MM.1S (cell line): ENCODE measurements at regions not wholly inside any gene's neighbourhood (a gene's known extent, or its start where the extent isn't known, plus 50 kb on each side); places are given as distances from the start of the nearest gene placed in this dataset.

ENCODE experiments used
- DNase-seq: peaks from one replicate; pipeline ENCODE4 v3.0.0-alpha.2; 2015
- H2AFZ ChIP-seq: fragments of 300-600 bp; sonication (generic); 2 replicates; pipeline ENCODE4 v1.6.0; 2016; ENCODE audit warnings: antibody characterized with exemption, low read length
- H3F3A ChIP-seq: fragments of 300-600 bp; sonication (generic); 2 replicates; pipeline ENCODE4 v1.6.1; 2016; ENCODE audit warnings: mild to moderate bottlenecking, antibody characterized with exemption, low read length, moderate library complexity, mixed read lengths; ENCODE audit not compliant: insufficient read depth
- H3K27ac ChIP-seq: fragments of 300-600 bp; sonication (generic); 2 replicates; pipeline ENCODE4 v1.5.1; 2016; ENCODE audit warnings: mild to moderate bottlenecking, low read length
- H3K27me3 ChIP-seq: fragments of 300-600 bp; sonication (generic); replicated peaks from 2 replicates; pipeline ENCODE4 v1.6.0; 2016; ENCODE audit warnings: low read length; ENCODE audit not compliant: insufficient read depth
- H3K36me3 ChIP-seq: fragments of 300-600 bp; sonication (generic); replicated peaks from 2 replicates; pipeline ENCODE4 v1.6.1; 2016; ENCODE audit warnings: mild to moderate bottlenecking, low read length, mixed read lengths; ENCODE audit not compliant: insufficient read depth
- H3K4me1 ChIP-seq: fragments of 300-600 bp; sonication (generic); 2 replicates; pipeline ENCODE4 v1.6.1; 2016; ENCODE audit warnings: low read length, mixed read lengths
- H3K4me2 ChIP-seq: fragments of 300-600 bp; sonication (generic); 2 replicates; pipeline ENCODE4 v1.6.0; 2016; ENCODE audit warnings: low read depth, low read length
- H3K4me3 ChIP-seq: fragments of 300-600 bp; sonication (generic); 2 replicates; pipeline ENCODE4 v1.5.1; 2016; ENCODE audit warnings: low read length, mixed read lengths
- H3K79me2 ChIP-seq: fragments of 300-600 bp; sonication (generic); 2 replicates; pipeline ENCODE4 v1.6.1; 2016; ENCODE audit warnings: mixed run types, low read length, mixed read lengths
- H3K9ac ChIP-seq: fragments of 300-600 bp; sonication (generic); 2 replicates; pipeline ENCODE4 v1.6.1; 2016; ENCODE audit warnings: low read length, mixed read lengths
- H3K9me2 ChIP-seq: fragments of 300-600 bp; sonication (generic); replicated peaks from 2 replicates; pipeline ENCODE4 v1.6.1; 2016; ENCODE audit warnings: mild to moderate bottlenecking, low read length, mixed read lengths; ENCODE audit not compliant: insufficient read depth
- H3K9me3 ChIP-seq: fragments of 300-600 bp; sonication (generic); replicated peaks from 2 replicates; pipeline ENCODE4 v1.6.1; 2016; ENCODE audit warnings: mild to moderate bottlenecking, low read length, mixed read lengths; ENCODE audit not compliant: insufficient read depth
- H4K20me1 ChIP-seq: fragments of 300-600 bp; sonication (generic); 2 replicates; pipeline ENCODE4 v1.6.1; 2016; ENCODE audit warnings: mild to moderate bottlenecking, low read length, moderate library complexity, mixed read lengths; ENCODE audit not compliant: insufficient read depth
- CTCF ChIP-seq: fragments of 300-600 bp; sonication (generic); IDR thresholded peaks from 2 replicates; pipeline ENCODE4 v1.5.1; 2016; ENCODE audit warnings: antibody characterized with exemption, low read length, mixed read lengths
- EZH2 ChIP-seq: fragments of 300-600 bp; sonication (generic); optimal IDR thresholded peaks from 2 replicates; pipeline ENCODE3; 2017; ENCODE audit warnings: low read depth, mild to moderate bottlenecking, antibody characterized with exemption, low read length, mixed read lengths
- EZH2phosphoT487 ChIP-seq: fragments of 300-600 bp; sonication (generic); IDR thresholded peaks from 2 replicates; pipeline ENCODE4 v1.6.1; 2018; ENCODE audit warnings: antibody characterized with exemption, low read length

DNA sequence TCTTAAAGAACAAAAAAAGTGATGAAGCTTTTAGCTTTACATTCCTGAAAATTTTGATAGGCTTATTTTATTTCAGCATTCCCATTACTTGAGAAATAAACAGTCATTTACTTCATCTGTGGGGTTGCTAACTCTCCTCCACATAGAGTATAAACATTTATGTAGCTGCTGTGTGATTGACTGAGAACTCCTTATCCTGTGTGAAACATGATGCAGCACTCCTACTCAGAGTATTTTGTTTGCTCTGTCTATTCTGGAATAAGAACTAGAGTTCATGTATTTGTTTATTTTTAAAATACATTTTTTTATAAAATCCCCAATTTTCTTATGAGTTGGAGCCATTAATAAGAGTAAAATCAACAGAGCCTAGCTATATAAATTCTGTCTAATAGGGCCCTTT lies 318.7 kb upstream of the SPAG17 start:
- DNase-seq, result no peak
- no peaks in the 10 kb centered on the region for H3K27me3 ChIP-seq
- H3K9me3 ChIP-seq, result no peaks in the 10 kb centered on the region
- no peak overlapping the region for H3K4me2 ChIP-seq
- H4K20me1 ChIP-seq, result no peaks in the 10 kb centered on the region
- H3K4me1 ChIP-seq, result no peaks in the 10 kb centered on the region
- no peak overlapping the region for H2AFZ ChIP-seq
- no peaks in the 10 kb centered on the region for H3K9me2 ChIP-seq
- H3K27ac ChIP-seq, result no peak overlapping the region
- TF ChIP-seq CTCF (no peak), EZH2 (no peak), EZH2phosphoT487 (no peak)
- H3K9ac ChIP-seq, result no peak overlapping the region
- no peak overlapping the region for H3K4me3 ChIP-seq
- H3K79me2 ChIP-seq, result no peaks in the 10 kb centered on the region
- H3K36me3 ChIP-seq, result no peaks in the 10 kb centered on the region
- no peaks in the 10 kb centered on the region for H3F3A ChIP-seq

DNA sequence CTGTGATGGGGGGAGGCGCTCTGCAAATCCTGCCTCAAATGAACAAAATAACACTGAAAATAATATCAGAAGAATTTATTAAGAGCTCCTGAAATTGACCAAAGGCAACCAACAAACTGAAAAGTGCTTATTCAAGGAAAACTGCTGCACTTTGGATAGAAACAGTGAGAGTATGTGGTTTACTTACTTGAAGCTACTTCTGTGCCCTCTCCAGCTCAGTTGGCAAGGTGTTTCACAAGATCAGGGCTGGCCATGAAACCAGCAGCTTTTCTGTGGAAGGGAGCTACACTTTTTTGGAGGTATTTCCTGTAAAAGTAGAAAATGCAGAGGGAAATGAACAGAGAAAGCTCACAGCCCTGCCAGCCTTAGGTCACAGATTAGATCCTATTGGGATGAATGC lies 310.0 kb upstream of the SPAG17 start:
- TF ChIP-seq EZH2phosphoT487, result no peak
- no peak for TF ChIP-seq CTCF
- no peak for TF ChIP-seq EZH2
- Histone ChIP-seq H3K27ac (no peak overlapping the region), H3K27me3 (no peaks in the 10 kb centered on the region), H3K9ac (no peak overlapping the region), H3K4me1 (no peaks in the 10 kb centered on the region), H3F3A (no peaks in the 10 kb centered on the region), H2AFZ (no peak overlapping the region), H3K36me3 (no peaks in the 10 kb centered on the region), H3K9me3 (no peaks in the 10 kb centered on the region), H3K4me3 (no peak overlapping the region), H3K4me2 (no peak overlapping the region), H3K9me2 (no peaks in the 10 kb centered on the region), H3K79me2 (no peaks in the 10 kb centered on the region), H4K20me1 (no peaks in the 10 kb centered on the region)
- DNase-seq, result no peak

DNA sequence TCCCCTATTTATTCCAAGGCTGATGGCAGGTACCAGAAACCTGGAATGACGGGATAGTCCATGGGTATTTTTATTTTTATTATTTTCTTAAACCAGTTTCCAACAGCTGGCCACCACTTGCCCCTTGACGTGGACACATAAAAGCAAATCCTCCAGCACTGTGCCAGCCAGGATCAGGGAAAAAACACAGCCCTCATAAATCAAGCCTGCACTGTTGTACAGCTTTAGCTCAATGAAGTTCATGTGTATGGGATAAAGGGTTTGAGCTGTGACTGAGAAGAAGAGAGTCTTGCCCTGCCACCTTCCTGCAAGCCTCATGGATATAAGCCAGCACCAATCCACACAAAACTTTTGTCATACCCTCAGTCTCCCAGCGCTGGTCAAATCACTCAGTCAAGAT lies 303.8 kb upstream of the SPAG17 start:
- no peak overlapping the region for H3K4me3 ChIP-seq
- H3K79me2 ChIP-seq, result no peaks in the 10 kb centered on the region
- H3K9me3 ChIP-seq, result no peaks in the 10 kb centered on the region
- H3K4me2 ChIP-seq, result no peak overlapping the region
- H4K20me1 ChIP-seq, result no peaks in the 10 kb centered on the region
- no peaks in the 10 kb centered on the region for H3K4me1 ChIP-seq
- DNase-seq, result no peak
- no peak overlapping the region for H2AFZ ChIP-seq
- TF ChIP-seq EZH2, result no peak
- TF ChIP-seq EZH2phosphoT487, result no peak
- no peak for TF ChIP-seq CTCF
- no peaks in the 10 kb centered on the region for H3K36me3 ChIP-seq
- H3F3A ChIP-seq, result no peaks in the 10 kb centered on the region
- no peaks in the 10 kb centered on the region for H3K27me3 ChIP-seq
- no peak overlapping the region for H3K9ac ChIP-seq
- no peak overlapping the region for H3K27ac ChIP-seq
- H3K9me2 ChIP-seq, result no peaks in the 10 kb centered on the region
